HG02885 (cell line): ENCODE measurements at regions not wholly inside any gene's neighbourhood (a gene's known extent, or its start where the extent isn't known, plus 50 kb on each side); places are given as distances from the start of the nearest gene placed in this dataset.

ENCODE experiments used
- ATAC-seq: cut with Tn5 transposase; IDR thresholded peaks from one replicate; pipeline ENCODE4 v1.9.1; 2021; ENCODE audit warnings: mild to moderate bottlenecking; ENCODE audit not compliant: unreplicated experiment, poor library complexity

DNA sequence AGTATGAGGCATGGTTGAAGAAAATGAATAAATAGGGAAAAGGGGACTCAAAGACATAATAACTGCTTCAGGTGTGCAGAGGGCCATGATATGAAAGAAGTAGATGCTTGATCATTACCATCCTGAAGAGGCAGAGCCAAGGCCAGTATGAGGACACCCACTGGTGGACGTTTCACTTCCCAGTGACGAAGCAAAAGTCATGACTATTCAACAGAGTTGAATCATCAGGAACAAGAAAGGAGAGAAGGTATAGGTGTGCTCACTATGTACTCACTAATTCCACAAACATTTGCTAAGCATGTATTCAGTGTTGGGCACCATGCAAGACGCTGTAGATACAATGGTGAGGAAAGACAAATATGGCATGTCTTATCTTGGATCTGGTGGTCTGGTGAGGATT, 319.2 kb upstream of the RUNX1 start:
- no peak for ATAC-seq

DNA sequence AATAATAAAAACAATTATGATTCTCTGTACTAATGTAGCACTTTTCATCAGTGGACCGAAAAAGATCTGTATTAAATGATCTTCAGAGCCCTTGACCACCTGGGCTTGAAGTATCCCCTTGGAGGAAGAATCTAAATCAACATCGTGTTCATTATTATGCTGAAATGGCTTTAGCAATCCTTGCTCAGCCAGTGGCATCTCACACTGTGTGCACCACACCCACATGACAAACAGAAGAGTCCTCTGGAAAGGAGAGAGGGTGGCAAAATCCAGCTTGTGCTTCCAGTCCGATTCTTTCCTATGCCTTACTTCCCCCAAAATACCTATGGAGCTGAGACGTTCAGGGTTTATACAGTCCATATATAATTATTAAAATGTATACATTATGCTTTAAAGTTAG, 318.5 kb upstream of the RUNX1 start:
- no peak for ATAC-seq

- ATAC-seq = no peak
These were observed 317.4 kb upstream of the RUNX1 start for GRCh38 chr21:35366394-35367080.

GRCh38 chr21:35363458-35363857, 314.4 kb upstream of the RUNX1 start:
- ATAC-seq = no peak

- no peak for ATAC-seq
These were observed 312.9 kb upstream of the RUNX1 start for GRCh38 chr21:35361988-35362387.

GRCh38 chr21:35360870-35361570, 311.9 kb upstream of the RUNX1 start:
- ATAC-seq = no peak

DNA sequence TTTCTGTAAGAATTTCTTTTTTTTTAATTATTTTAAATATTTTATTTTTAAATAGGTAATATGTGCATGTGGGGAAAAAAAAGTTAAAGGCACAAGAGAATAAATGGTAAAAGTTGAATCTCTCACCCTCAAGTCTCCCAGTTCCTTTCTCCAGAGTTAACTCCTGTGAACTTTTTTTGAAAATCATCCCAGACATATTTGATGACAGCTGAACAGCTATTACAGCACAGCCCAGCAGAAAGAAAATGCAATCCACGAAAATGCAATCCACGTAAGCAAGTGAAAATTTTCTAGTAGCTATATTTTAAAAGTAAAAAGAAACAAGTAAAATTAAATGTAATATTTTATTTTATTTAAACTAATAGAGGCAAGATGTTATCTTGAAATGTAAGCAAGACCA, 310.0 kb upstream of the RUNX1 start:
- ATAC-seq = no peak

DNA sequence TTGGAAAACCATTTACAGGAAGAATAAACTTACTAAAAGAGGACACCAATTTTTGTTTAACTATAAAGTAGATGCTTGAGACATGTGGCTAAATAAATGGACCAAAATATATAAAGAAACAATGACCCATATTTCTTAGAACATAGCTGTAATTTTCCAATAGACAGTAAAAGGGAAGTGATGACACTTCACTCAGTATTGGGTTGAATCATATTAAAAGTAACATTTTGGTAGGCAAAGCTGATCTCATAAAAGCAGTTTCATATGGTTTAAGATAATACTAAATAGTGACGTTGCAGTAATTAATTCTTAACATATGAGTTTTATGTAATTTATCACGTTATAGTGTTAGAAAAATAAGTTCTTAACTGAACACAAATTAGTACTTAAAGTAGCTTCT, 308.9 kb upstream of the RUNX1 start:
- ATAC-seq = no peak

DNA sequence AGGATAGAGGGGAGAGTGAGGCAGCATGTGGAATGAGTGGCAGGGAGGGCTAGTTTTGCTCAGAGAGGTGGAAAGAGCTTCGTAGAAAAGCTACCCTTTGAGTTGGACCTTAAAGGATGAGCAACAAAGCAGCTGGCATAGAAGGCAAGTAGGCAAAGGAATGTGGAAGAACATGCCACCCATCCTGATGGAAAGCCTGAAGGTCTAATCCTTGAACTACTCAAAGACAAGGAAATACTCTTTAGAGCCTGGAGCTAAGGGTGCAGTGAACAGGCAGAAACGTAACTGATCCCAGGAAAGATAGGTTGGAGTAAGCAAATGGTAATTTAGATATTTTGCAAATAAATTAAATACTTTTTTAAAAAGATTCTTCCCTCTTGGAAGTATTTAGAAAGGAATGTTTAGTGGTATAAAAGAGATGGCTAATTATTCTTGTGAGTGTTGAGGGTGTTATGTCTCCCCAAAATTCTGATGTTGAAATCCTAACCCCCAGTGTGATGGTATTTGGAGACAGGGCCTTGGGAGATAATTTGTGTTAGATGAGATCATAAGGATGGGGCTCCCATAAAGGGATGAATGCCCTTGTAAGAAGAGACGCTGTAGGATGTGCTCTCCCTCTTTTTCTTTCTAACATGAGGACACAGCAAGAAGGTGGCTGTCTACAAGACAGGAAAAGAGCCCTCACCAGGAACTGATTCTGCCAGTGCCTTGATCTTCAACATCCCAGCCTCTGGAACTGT, 308.1 kb upstream of the RUNX1 start:
- no peak for ATAC-seq

- no peak for ATAC-seq
These were observed 305.0 kb upstream of the RUNX1 start for GRCh38 chr21:35354078-35354477.

DNA sequence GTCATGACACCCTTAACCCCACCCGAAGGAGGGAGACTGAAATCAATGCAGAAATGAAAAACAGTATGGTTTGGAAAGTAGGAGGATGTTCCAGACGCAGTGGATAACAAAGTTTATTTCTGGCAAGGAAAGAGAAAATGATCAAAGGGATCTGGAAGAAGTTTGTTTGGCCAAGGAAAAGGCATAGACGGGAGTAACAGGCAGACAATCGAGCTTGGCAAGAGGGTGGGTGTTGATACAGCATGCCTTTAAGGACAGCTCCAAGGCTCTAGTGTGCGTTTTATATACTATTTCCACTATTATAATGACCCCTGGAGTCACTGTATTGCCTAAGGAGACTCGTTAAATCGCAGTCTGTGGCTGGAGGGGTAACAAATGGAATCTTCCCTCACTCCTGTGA, 303.7 kb upstream of the RUNX1 start:
- no peak for ATAC-seq

DNA sequence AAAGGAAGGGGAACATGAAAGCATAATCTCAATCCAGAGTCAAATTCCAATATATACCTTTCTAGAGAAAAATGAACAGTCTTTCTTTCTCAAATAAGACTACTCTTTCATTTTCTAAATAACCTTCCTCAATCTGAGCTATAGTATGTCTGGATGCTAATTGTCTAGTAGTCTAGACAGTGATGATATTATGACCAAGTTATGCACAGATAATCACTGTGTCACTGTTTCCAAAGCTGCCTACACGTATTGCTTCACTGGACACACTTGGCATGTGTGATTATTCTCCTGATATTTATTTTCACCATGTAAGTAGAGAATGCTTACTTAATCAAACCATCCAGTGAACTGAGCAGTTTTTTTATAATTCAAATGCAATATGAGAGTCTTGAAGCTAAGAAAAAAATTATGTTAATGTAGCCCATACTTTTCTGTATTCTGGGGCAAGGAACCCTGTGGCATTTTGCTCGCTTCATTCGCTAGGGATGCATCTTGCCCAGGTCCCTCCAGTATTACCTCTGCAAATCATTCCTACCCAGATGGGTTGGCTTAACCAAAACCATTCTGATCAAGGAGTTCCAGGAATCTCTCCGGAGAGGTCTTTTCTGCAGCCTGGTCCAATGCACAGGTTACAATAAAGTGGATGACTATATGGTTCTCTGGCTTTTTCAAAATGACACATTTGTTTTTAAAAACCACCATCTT, 303.1 kb upstream of the RUNX1 start:
- no peak for ATAC-seq

DNA sequence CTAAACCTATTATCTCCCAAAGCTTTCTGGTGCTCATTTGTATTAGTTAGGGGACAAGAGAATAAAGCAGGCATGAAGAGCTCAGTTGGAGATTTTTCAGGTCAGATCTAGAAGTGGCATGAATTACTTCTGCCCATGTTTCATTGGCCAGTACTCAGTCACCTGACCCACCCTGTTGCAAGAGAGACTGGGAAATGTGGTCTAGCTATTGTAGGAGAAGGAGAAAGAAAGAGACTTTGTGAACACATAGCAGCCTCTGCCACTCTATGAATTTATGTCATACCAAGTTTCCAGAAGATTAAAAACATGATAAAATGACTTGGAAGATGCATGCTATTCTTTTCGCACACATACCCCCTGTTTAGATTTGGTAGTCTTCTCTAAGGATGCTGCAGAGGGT, 302.3 kb upstream of the RUNX1 start:
- ATAC-seq = no peak

- ATAC-seq = no peak
These were observed 301.9 kb upstream of the RUNX1 start for GRCh38 chr21:35350965-35351364.

DNA sequence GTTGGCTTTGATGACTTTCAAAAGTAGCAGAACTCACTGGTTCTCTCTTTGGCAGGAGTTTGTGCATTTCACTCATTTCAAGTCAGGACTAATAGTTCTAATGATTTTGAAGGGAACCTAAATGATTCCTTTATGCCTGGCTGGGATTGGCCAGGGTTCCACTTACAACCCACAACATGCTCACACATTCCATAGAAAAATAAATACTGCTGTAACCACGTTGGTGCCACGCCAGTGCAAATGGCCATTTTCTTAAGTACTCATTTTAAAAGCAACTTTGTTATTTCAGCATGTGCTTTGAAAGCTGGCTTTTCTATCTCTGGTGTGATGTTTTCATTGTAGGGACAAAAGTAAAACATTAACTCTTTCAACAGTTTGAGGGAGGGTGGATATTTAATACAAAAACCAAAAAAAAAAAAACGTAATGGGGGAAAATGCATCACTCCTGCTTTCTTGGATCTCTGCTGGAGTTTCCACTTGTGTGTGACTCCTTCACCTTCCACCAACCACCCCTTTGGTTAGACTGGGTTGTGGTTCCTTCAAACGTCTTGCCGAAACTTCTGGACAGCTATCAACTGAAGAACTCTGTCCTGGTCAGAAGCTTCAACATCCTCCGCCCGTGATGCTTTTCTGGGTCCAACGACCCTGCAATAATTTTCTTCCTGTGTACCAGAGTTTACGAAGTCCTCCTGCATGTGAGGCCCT, 300.4 kb upstream of the RUNX1 start:
- ATAC-seq = no peak

DNA sequence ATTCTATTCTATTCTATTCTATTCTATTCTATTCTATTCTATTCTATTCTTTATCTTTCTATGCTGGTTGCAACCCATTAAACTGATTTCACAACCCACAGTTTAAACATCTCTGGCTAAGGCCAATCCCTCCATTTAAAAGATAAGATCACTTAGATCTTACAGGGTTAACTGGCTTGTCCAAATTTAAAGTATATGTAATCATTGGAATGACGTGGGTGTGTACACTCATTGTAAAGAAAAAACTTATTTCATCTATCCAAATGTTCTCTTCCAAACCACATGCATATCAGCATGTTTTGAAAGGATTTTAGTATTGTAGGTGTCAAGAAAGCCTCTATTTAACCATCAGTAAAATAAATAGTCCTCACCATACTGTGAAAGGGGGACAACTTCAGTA, 299.6 kb upstream of the RUNX1 start:
- ATAC-seq = no peak

DNA sequence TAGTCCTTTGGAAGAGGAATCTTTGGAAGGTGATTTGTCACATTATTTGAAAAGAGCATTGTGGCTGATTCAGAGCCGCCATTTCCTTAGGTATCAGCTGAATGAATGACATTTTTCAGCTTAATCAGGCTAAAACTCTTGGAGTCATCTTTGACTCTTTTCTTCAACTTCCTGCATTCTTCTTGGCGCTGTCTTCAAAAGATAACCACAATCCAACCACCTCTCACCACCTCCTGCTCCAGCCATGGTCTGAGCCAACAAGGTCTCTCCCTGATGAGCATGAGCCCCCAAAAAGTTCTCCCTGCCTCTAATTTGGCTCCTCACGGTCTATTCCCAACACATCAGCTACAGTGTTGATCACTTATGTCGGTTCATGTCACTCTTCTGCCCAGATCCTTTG, 297.6 kb upstream of the RUNX1 start:
- ATAC-seq = no peak

- ATAC-seq = no peak
These were observed 296.9 kb upstream of the RUNX1 start for GRCh38 chr21:35345954-35346353.

- no peak for ATAC-seq
These were observed 295.5 kb upstream of the RUNX1 start for GRCh38 chr21:35344582-35344981.

DNA sequence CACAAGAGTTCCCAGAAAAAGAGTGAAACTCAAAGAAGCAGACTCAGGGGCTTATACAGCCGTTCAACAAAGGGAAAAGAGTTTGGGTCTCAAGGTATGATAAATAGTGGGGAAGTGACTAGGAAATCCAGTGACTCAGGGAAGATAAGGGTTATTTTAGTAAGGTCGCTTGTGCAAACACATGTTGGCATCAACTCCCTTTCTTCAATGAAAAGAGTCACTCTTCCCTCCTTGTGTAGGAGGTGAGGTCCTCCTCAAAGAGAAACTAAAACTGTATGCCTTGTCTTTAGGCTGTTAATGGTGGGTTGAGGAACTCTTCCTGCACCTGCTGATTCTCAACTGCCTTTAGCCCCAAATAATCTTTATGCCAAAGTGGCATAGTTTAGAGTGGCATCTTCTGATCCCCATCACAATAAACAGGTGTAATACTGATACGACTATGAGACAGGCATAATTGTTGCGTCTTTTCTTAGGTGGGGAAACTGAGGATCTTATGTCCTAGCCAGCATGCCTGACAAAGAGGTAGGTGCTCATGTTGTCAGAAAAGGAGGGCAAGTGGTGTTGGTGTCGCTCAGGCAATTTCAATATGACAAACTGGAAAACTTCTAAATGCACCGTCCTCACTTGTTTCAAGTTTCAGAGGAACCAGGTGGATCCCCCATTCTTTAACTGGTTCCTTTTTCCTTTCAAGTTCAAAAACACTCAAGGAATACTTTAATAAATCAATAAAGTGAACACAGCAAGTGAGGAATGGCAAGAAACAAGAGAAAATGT, 294.1 kb upstream of the RUNX1 start:
- no peak for ATAC-seq
